DMS 273 treated with DMSO at 0.1 percent for 48 hours (cell line): ENCODE measurements at regions not wholly inside any gene's neighbourhood (a gene's known extent, or its start where the extent isn't known, plus 50 kb on each side); places are given as distances from the start of the nearest gene placed in this dataset.
"Not testable (repeated sequence)": the region's sequence is repeated elsewhere in the genome, so short reads cannot be mapped to it uniquely, and the experiment has no call there.

ENCODE experiments used
- DNase-seq: peaks from one replicate; lab custom pipeline; 2025; lab: John Stamatoyannopoulos, UW

DNA sequence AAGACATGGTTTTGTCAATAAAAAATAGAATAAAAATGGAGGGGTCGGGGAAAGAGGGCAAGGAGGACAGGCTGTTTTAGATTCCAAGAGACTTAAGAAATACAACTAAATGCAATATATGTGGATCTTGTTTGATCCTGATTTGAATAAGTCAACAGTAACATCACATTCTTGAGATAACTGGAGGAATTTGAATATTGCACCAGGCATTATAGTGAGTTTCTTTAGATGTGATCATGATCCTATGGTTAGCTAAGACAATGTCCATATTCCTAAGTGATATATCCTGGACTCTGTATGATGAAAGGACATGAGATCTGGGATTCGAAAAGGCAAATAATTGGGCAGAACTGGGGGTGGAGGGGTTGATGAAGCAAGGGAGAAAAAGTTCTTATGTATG, 311.8 kb downstream of the PLPP3 start:
- DNase-seq, result no peak

DNA sequence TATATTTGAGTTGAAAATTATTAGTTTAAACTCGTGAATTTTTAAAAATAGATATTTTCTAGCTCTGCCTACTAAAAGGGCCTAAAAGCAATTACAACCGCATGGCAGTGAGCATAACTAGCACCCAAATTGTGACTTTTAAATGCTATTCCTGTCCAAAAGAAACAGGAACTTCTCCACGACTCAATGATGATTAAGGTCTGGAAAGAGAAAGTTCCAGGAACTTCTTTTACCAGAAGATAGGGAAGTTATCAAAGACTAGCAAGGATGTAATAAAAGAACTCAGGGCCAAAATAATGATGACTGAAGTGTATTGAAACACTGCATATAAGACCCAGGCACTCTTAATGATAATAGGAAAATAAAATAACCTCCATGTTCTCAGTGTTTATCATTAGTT, 313.0 kb downstream of the PLPP3 start:
- no peak for DNase-seq

DNA sequence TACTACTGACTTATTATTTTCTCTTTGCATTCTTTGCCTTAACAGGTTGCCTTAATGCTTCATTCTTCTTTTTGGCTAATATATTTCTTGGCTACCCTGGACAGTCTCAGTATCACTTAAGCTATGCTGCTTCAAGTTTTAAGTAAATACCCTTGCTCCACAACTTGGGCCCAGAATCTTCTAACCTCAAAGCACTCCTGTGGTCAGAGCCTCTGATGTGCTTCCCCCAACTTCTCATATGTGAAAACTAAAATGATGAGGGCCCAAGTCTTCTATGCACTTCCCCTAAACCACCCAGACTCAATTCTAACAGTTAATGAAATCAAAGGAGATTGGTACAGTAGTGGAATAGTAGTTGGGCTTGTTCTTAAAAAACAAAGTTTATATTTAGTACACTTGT, 314.1 kb downstream of the PLPP3 start:
- DNase-seq, result no peak

DNA sequence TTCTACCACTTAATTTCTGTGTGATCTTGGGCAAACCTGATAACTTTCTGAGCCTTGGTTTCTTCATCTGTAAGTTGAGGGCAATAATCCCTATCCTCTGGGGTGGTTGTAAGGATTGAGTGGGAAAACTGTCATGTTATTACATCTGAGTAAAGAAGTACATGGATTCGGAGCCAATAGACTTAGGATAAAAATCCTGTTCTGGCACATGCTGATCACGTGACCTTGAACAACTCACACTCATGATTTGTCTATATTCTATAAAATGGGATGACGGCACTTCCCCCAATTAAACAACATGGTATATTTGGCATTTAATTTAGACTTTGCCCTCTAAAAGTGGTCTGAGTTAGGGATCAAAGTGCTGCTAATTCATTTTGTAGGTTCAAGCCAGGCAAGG, 315.5 kb downstream of the PLPP3 start:
- no peak for DNase-seq

DNA sequence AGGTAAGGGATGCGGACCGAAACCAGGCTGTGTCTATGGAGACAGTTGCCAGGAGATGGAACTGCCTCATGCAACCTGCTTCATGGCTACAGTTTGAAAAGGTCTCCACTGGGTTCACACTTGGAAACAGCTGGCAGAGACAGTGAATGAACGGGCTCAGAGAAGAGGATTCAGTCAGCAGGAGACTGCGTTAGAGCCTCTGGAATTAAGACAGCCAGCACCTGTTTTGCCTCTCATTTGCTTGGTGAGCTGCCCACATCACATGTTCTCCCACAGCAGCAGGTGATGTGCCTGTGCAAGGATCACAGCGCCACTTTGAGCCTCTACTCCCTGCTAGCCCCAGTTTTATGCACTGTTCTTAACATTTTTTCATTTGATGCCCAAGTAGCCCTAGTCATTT, 321.0 kb downstream of the PLPP3 start:
- no peak for DNase-seq

DNA sequence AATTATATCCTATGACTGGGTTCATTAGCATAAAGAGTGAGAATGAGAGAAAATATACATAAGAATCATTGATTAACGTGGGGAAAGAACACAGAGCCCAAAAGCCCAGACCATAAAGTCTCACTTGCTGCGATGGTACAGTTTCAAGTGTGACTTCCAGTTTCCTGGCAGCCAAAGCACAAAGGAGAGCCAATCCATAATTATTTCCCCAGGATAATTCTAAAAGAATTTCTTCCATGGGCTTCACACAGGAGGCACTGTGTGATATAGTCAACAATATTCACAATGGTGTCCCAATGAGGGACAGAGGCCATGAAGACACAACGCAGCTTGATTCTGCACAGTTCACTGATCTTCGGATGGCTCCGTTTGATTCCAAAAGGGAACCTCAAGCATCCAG, 321.6 kb downstream of the PLPP3 start:
- DNase-seq, result no peak

DNA sequence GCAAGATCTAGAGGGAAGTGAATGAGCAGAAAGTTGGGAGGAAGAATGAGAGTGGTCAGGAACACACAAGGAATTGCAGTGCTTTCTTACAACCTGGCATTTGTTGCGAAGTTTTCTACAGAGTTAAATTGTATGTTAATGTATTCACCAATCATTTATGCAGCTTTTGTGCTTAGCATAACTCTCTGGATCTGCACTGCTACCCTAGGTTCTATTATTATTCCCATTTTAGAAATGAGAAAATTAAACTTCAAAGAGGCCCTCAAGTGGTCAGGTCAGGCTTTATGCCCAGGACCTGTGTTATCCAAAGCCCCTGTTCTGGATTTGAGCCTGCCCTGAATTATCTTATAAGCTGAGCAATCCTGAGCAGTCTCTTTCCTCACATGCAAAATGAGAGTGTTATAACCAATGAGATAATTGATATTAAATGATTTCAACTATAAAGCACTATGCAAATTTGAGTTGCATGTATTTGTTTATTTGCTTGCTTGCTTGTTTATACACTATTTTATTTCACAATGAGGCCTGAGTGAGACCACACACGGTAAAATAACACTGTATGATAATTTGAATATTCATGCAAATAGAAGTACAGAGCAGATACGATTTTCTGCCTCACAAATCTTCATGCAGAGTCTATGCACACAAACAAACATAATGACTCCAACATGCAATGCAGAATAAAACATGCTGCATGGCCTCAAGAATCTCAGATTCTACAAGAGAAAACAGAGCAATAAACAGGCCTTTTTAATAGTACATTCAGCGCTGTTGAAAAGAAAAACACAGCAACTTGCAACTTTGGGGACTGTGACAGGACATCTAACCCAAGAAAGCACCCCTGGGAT, 323.0 kb downstream of the PLPP3 start:
- no peak for DNase-seq

DNA sequence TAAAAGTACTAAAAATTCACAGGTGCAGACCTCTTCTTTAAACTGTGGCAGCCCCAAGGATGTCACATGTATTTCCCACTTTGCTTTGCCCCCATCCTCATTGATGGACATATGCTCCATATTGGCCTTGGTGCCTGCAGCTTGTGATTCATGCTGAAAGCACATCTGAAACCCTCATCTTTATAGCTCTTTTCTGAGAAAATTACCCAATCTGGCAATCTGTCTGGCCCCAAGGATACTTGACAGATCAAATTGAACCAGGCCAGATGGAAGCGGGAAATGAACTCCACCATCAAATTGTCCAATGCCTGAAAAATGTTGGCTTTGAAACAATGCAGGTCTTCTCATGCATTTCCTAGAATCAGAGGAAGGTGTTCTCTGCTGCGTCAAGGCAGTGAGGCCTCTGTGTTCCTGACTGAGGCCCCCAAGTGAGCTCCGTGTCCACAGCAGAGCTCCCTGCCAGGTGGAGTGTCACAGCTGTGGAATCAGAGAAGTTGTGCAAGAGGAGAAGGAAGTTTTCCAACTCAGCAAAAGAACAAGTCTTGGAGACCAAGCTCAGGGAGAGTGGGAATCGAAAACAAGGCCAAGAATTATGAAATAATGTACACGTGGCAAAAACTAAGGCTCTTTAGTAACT, 323.7 kb downstream of the PLPP3 start:
- no peak for DNase-seq

DNA sequence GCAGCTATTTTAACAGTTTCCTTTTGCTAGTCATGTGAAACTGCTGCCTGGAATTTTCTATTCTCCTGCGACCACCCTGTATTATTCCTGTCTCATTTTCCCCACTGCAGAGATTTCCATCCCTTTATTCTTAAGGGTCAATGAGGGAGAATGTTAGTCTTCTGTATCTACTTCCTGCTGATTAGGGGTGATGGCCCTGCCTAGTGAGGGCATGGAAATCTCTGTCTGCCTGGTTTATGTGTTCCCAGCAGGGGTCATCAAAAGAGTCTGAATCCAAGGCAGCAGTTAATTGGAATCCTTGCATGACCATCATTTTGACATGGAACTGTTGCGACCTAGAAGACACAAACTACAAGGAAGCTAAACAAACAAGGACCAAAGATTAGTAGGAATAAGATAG, 325.2 kb downstream of the PLPP3 start:
- no peak for DNase-seq

DNA sequence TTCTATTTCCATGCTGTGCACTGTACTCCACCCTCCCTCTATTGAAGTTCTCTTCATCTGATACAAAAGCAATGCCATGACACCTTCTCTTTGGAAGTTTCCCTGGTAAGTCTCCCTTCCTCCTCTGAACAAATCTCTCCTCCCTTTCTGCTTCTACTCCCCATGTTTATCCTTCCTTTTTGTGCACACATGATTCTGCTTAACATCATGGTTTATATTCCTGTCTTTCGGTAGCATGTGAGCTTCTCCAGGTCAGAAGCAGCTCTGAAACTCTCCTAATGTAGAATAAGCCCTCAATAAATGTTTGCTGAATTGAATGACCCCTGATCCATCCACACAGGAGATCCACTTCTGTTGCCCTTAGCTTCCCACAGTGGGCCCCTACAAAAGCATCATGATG, 328.6 kb downstream of the PLPP3 start:
- no peak for DNase-seq

DNA sequence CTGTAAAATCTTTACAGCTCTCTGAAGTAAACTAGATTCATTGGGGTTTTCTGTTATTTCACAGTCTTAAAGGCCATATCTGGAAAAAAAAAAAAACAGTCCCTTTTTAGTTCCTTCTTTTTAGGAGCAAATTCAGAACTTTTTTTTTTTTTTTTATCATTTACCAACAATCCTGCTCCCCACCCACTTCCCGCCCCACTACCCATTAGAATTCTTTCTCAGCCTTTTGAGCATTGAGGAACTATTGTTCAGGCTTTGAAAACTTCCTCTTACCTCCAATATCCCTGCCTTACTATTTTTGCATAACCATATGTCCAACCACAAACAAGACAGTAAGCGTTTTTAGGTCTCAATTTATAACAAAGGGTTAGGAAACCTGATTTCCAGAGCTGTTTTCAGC, 330.1 kb downstream of the PLPP3 start:
- DNase-seq, result no peak

DNA sequence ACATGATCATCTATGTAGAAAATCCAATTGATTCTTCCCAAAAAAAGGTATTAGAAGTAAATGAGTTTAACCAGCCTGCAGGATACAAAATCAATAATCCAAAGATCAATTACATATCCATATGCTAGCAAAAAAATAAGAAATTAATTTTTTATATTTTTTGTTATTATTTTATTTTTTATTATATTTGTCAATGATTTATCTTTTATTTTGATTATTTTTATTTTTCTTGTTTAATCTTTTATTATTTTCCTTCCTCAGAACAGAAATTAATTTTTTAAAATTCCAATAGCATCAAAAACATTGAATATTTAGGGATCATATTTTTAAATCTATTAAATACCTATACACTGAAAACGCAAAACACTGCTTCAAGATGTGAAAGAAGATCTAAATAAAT, 331.2 kb downstream of the PLPP3 start:
- DNase-seq, result no peak

DNA sequence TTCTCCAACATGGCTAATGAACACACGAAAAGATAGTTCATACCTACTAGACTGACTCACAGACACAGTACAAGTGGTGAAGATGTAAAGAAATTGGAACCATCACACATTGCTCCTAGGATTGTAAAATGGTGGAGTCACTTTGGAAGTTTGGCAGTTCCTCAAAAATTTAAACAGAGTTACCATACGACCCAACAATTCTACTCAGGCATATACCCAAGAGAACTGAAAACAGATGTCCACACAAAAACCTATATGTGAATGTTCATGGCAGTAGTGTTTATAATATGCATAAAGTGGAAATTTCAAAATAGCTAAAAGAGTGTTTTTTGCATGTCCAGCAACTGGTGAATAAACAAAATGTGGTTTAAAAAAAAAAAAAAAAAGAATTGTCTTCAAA, 332.6 kb downstream of the PLPP3 start:
- not testable (repeated sequence) for DNase-seq

DNA sequence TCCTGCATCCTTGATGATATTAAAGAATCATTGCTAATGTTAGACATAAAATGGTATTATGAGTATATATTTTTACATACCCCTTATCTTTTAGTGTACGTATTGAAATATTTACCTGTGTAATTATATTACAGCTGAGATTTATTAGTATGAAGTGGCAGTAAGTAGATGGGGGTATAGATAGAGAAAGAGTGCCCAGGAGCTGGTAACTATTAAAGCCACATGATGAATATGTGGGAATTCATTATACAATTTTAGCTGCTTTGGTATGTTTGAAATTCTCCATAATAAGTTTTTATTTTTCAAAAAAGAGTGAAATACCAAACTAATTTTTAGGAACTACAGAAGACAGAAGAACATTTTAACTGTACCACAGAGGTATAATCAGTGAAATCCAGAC, 339.0 kb downstream of the PLPP3 start:
- DNase-seq, result no peak

DNA sequence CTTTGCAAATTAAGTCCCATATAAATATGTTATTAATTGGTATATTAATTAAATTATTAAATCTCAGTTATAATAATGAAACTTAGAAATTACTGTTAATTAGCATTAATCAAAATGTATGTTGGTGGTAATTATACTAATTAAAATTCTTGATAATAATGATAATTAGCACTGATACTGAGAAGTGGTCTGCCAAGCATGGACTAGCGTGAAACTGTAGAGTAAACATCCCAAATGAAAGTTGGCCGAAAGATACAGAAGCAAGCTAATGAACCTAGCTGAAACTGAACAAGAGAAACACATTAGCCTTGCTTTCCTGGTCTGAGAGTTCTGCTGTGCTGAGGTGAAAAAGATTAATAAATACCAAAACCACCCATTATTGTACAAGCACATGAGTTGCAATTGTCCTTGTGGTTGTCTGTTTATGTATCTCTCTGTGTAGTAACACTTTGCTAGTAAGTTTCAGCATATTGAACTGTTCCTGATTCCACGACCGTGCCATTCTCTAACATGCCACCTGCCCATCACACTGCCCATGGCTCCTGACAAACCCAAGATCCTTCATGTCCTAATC, 341.8 kb downstream of the PLPP3 start:
- no peak for DNase-seq

DNA sequence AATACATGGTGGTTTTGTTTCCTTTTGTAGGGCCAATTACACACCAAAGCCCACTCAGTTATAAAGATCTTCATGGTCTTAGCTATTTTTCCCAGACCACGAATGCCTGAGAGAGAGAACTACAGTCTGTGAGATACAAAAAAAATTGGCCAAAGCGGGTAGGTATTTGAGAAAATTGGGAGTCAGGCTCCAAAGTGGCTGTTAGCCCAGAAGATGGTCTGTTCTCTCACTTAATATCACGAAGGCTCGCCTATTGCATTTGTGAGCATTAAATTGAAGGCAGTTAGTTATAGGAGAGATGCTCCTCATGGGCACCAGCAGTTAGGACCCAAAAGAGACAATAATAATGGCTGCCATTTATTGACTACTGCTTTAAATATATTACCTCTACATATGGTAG, 342.7 kb downstream of the PLPP3 start:
- DNase-seq, result no peak

DNA sequence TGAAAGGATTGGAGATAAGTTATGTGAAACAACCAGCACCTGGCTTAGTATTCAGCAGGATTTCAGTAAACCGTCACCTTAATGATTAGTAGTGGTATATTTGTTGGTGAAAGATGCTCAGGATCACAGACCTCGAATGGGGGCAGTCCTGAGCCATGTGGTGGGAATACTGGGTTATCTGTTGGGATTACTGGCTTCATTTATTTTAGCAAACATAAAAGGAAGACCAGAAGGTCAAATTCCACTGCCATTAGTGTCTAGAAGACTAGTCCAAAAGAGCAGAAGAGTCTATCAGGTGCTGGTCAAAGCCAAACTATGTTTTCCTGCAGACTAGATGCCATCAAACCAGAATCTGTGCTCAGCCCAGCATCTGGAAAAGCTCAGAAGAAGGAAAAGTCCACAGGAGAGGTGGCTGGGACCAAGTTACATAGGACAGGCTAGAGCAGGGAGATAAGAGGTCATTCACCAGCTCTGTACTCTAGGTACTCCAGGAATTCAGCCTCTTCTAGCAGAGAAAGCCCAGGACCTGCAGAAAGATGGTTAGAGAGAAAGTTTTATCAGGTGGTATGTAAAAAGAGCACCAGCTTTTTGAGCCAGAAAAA, 343.4 kb downstream of the PLPP3 start:
- DNase-seq, result no peak

DNA sequence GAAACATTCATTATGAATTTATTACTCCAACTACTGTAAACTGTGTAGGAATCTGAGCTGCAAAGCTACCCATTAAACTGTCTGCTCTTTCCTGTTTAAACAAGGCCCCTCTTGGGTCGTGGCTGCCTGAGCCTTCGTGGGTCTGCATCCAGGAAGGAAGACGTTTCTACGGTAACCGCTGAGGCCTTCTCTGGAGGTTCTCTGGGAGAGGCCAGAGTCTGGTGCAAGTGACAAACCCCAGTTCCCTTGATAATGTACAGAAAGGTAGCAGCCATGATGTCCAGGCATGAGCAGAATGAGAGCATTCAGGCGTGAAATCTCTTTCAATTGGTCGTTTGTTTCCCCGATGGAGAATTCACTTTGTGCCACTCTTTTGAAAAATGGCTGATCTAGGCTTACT, 350.2 kb downstream of the PLPP3 start:
- no peak for DNase-seq

DNA sequence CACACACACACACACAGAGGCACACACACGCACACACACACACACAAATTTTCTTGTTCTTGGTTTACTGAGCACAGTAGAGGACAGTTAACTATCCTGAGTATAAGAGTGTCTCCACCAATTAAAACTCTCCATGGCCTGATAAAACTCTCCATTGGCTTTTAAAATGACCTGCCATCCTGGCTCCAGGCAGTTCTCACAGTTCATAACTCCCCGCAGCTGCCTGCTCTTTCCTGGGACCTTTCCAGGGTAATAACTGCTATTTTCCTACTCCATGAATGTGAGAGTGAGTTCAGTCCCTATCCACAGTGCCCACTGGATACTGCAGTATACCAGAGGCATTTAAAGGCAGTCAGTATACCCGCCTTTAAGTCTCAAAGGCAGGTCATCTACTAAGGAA, 351.5 kb downstream of the PLPP3 start:
- DNase-seq, result no peak

DNA sequence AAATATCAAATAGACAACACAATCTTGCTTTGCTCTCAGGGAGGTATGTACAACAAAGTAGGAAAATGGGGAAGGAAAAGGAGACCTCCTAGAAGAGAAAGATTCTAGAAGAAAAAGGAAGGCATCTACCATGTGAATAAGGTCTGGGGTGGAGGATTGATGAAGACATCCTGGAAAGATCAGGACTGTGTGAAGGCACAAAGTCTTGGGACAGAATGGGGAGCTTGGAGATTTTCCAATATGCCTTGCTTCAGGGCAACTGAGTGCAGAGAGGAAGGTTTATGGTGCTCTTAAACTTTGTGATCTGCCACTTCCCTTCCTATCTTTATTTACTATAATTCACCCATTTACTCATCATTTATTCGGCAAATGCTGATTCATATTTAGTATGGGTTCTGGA, 352.0 kb downstream of the PLPP3 start:
- no peak for DNase-seq

DNA sequence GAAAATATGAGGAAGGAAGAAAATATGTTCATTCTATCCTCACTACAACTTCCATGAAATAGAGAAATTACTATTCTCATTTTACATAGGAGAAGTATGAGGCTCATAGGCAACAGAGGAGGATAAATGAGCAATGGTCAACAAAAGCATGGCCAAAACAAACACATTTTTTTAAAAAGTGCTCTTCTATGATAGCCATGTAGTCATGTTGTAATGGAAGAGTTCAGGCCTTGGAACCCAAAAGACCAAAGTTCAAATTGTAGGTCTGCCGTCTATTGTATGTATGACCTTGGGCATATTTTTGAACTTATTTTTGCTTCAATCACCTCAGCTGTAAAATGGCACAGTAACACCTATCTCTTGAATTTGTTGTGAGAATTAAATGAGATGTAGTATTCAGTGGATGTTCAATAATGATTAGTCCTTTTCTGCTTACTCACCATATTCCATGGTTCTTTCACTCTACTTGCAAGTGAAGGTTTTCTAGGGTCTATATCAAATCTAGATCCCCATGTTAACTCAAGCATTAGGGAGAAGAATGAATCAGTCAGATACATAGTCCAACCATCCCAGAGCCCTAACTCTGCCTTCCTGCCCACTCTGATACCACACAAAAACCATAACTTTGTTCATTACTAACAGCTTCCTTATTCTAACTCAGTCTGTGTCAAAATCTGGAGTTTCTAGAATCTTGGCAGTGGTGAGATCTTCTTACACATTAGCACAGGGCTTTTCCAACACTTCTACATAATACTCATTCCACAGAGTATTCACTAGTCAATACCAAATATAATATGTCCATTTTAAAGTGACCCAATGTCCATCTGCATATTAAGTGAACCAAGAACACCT, 353.2 kb downstream of the PLPP3 start:
- no peak for DNase-seq

DNA sequence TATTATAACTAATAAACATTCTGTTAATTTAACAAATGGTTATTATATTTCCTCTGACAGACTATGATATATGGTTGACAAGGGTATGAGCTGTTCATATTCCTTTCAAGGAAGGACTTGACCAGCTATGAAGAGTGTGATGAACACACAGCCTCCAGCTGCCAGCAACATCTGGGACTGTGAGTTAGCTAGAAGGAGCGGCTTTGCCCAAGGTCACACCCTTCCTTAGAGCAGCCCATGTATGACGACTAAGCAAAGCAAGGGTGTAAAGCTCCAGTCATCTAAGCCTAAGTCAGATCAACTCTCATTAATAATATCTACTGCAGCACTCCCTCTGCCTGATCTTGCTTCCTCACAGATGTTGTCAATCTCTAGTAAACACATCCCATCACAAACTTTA, 355.4 kb downstream of the PLPP3 start:
- DNase-seq, result no peak
